ENCODE measurements at regions not wholly inside any gene's neighbourhood (a gene's known extent, or its start where the extent isn't known, plus 50 kb on each side); places are given as distances from the start of the nearest gene placed in this dataset.

GRCh38 chr5:165305596-165305995, 1800.2 kb downstream of the MAT2B start:
- TF ChIP-seq CTCF (IDR thresholded peaks at IDR 0.05; ENCODE audit: insufficient read depth, low read length, severe bottlenecking) = no peak
- FAIRE-seq (no peak), DNase-seq (ENCODE audit: low read depth) (no peak)
- no peaks in the 10 kb centered on the region for H3K27me3 ChIP-seq (ENCODE audit: control insufficient read depth, insufficient read depth, low read length)
- H3K4me3 ChIP-seq (ENCODE audit: low read depth, low read length) = no peak overlapping the region
- H3K36me3 ChIP-seq (ENCODE audit: control insufficient read depth, insufficient read depth, low read length) = no peaks in the 10 kb centered on the region

- H3K36me3 ChIP-seq (ENCODE audit: control insufficient read depth, insufficient read depth, low read length) = no peaks in the 10 kb centered on the region
- no peak overlapping the region for H3K4me3 ChIP-seq (ENCODE audit: low read depth, low read length)
- FAIRE-seq (no peak), DNase-seq (ENCODE audit: low read depth) (peak; percentile 99)
- TF ChIP-seq CTCF (IDR thresholded peaks at IDR 0.05; ENCODE audit: insufficient read depth, low read length, severe bottlenecking) = no peak
- no peaks in the 10 kb centered on the region for H3K27me3 ChIP-seq (ENCODE audit: control insufficient read depth, insufficient read depth, low read length)
These were observed 1804.0 kb downstream of the MAT2B start for GRCh38 chr5:165309446-165309845.

- peak; percentile 10 for TF ChIP-seq CTCF (IDR thresholded peaks at IDR 0.05; ENCODE audit: insufficient read depth, low read length, severe bottlenecking)
- DNase-seq (ENCODE audit: low read depth) (peak; percentile 61), FAIRE-seq (no peak)
- no peaks in the 10 kb centered on the region for H3K36me3 ChIP-seq (ENCODE audit: control insufficient read depth, insufficient read depth, low read length)
- H3K27me3 ChIP-seq (ENCODE audit: control insufficient read depth, insufficient read depth, low read length) = no peaks in the 10 kb centered on the region
- no peak overlapping the region for H3K4me3 ChIP-seq (ENCODE audit: low read depth, low read length)
These were observed 1804.6 kb downstream of the MAT2B start for GRCh38 chr5:165310031-165310430.

- Histone ChIP-seq H3K27me3 (ENCODE audit: control insufficient read depth, insufficient read depth, low read length) (no peaks in the 10 kb centered on the region), H3K4me3 (ENCODE audit: low read depth, low read length) (no peak overlapping the region), H3K36me3 (ENCODE audit: control insufficient read depth, insufficient read depth, low read length) (no peaks in the 10 kb centered on the region)
- no peak for FAIRE-seq
- no peak for TF ChIP-seq CTCF (IDR thresholded peaks at IDR 0.05; ENCODE audit: insufficient read depth, low read length, severe bottlenecking)
- DNase-seq (ENCODE audit: low read depth) = peak; percentile 93
These were observed 1816.5 kb downstream of the MAT2B start for GRCh38 chr5:165321912-165322311.

GRCh38 chr5:165325221-165325620, 1819.8 kb downstream of the MAT2B start:
- H3K36me3 ChIP-seq (ENCODE audit: control insufficient read depth, insufficient read depth, low read length) = no peaks in the 10 kb centered on the region
- no peak for TF ChIP-seq CTCF (IDR thresholded peaks at IDR 0.05; ENCODE audit: insufficient read depth, low read length, severe bottlenecking)
- no peak for FAIRE-seq
- H3K27me3 ChIP-seq (ENCODE audit: control insufficient read depth, insufficient read depth, low read length) = no peaks in the 10 kb centered on the region
- H3K4me3 ChIP-seq (ENCODE audit: low read depth, low read length) = no peak overlapping the region
- peak; percentile 96 for DNase-seq (ENCODE audit: low read depth)

- Histone ChIP-seq H3K36me3 (ENCODE audit: control insufficient read depth, insufficient read depth, low read length) (no peaks in the 10 kb centered on the region), H3K4me3 (ENCODE audit: low read depth, low read length) (no peak overlapping the region), H3K27me3 (ENCODE audit: control insufficient read depth, insufficient read depth, low read length) (no peaks in the 10 kb centered on the region)
- TF ChIP-seq CTCF (IDR thresholded peaks at IDR 0.05; ENCODE audit: insufficient read depth, low read length, severe bottlenecking) = no peak
- FAIRE-seq = no peak
- DNase-seq (ENCODE audit: low read depth) = no peak
These were observed 1822.2 kb downstream of the MAT2B start for GRCh38 chr5:165327631-165328030.

Data from bronchial epithelial cell (primary cell).